ENCODE measurements at regions not wholly inside any gene's neighbourhood (a gene's known extent, or its start where the extent isn't known, plus 50 kb on each side); places are given as distances from the start of the nearest gene placed in this dataset.

GRCh38 chr11:69377953-69378302 lies 84.0 kb downstream of the MYEOV start:
- FAIRE-seq: no peak
- WGBS, 2 experiments (ENCODE audit: extremely low coverage in 1 of 2, insufficient coverage in 1 of 2, insufficient read length in 1 of 2, insufficient replicate concordance in 2 of 2, low coverage in 1 of 2, low lambda C conversion rate in 2 of 2, missing lambda C conversion rate in 1 of 2): 92% methylated on average over 13 of the region's 13 CpGs; no CpG with 5 or more reads in 1 of the 2 experiments
- TF ChIP-seq CBX5 (IDR thresholded peaks at IDR 0.05; ENCODE audit: low read depth, low read length) (no peak), FOSL1 (IDR thresholded peaks at IDR 0.05; ENCODE audit: insufficient read depth, low read depth, low read length) (no peak), SP2 (IDR thresholded peaks at IDR 0.05; ENCODE audit: low read length) (no peak), NRF1 (IDR thresholded peaks at IDR 0.05; ENCODE audit: low read depth, low read length) (no peak), CREB1 (IDR thresholded peaks at IDR 0.05) (no peak), SUZ12 (IDR thresholded peaks at IDR 0.05; ENCODE audit: low read length) (no peak), KDM5A (IDR thresholded peaks at IDR 0.05; ENCODE audit: low read length) (no peak), SRF (IDR thresholded peaks at IDR 0.05; ENCODE audit: low read depth, low read length) (no peak), CTCF (IDR thresholded peaks at IDR 0.05; ENCODE audit: control extremely low read depth in 1 of 3, insufficient read depth in 1 of 3, low read depth in 1 of 3, low read length in 3 of 3) (no peak), TEAD4 (IDR thresholded peaks at IDR 0.05; ENCODE audit: low read depth, low read length) (no peak), E2F6 (IDR thresholded peaks at IDR 0.05) (no peak), ZNF274 (IDR thresholded peaks at IDR 0.05; ENCODE audit: borderline replicate concordance, extremely low read depth, low read length) (no peak), MAX (IDR thresholded peaks at IDR 0.05) (no peak)

More at GRCh38 chr11:69377953-69378302, 84.0 kb downstream of the MYEOV start:
- Histone ChIP-seq H2BK5ac (ENCODE audit: low read depth, low read length) (no peak overlapping the region), H3K56ac (replicated peaks; ENCODE audit: insufficient read length, low read depth, low read length) (no peak overlapping the region), H3K18ac (ENCODE audit: extremely low read depth, low read length) (no peak overlapping the region), H3K14ac (ENCODE audit: insufficient read length) (no peak overlapping the region), H3K79me1 (ENCODE audit: low read depth, low read length) (no peaks in the 10 kb centered on the region), H3K27ac (ENCODE audit: low read depth, low read length) (no peak overlapping the region), H3K4me2 (ENCODE audit: insufficient read depth in 1 of 2, low read depth in 2 of 2, low read length in 2 of 2) (no peak overlapping the region), H4K5ac (ENCODE audit: insufficient read length, low read depth, low read length) (no peak overlapping the region), H3K36me3 (ENCODE audit: control insufficient read depth in 2 of 4, insufficient read depth in 4 of 4, low read length in 3 of 4) (no peaks in the 10 kb centered on the region), H2AK5ac (ENCODE audit: low read depth, low read length) (no peak overlapping the region), H2BK20ac (ENCODE audit: low read length) (no peak overlapping the region), H3K23ac (ENCODE audit: insufficient read length) (no peak overlapping the region), H3K79me2 (ENCODE audit: control insufficient read depth in 1 of 2, insufficient read depth in 2 of 2, low read length in 2 of 2) (no peaks in the 10 kb centered on the region), H4K91ac (replicated peaks; ENCODE audit: insufficient read length, low read length) (no peak overlapping the region), H3K4me1 (replicated peaks in 1 of 4; ENCODE audit: control insufficient read depth in 3 of 4, insufficient read depth in 4 of 4, low read length in 3 of 4) (peaks cover 0 to 7% (median 0%) of the 10 kb centered on the region in 4 experiments; a peak in 2 of 7 replicates), H3K4me3 (ENCODE audit: extremely low read depth in 1 of 4, insufficient read depth in 2 of 4, low read depth in 3 of 4, low read length in 4 of 4) (no peak overlapping the region), H4K8ac (ENCODE audit: extremely low read depth, insufficient read depth, low read length) (no peak overlapping the region; the same call in 1 of the 2 replicates), H3K9me3 (ENCODE audit: insufficient read depth in 2 of 2, low read depth in 1 of 2, low read length in 1 of 2) (no peaks in the 10 kb centered on the region), H3K27me3 (replicated peaks in 1 of 4; ENCODE audit: control insufficient read depth in 3 of 4, extremely low read depth in 1 of 4, insufficient read depth in 3 of 4, low read length in 3 of 4) (no peaks in the 10 kb centered on the region), H2AFZ (ENCODE audit: low read length) (no peak overlapping the region), H3K9ac (replicated peaks in 1 of 4; ENCODE audit: extremely low read depth in 1 of 4, low read depth in 3 of 4, low read length in 3 of 4) (no peak overlapping the region), H3K4ac (replicated peaks; ENCODE audit: insufficient read length, low read depth, low read length) (no peak overlapping the region), H2BK120ac (replicated peaks; ENCODE audit: low read depth, low read length) (no peak overlapping the region), H2BK15ac (ENCODE audit: low read length) (no peak overlapping the region), H4K20me1 (replicated peaks in 1 of 2; ENCODE audit: control insufficient read depth in 1 of 2, insufficient read depth in 2 of 2, low read length in 2 of 2) (no peaks in the 10 kb centered on the region), H3K23me2 (ENCODE audit: low read depth, low read length) (no peaks in the 10 kb centered on the region), H2BK12ac (ENCODE audit: low read depth, low read length) (no peak overlapping the region)
- DNase-seq (ENCODE audit: low read depth in 1 of 2, low spot score in 2 of 2): no peak
- POLR2A ChIA-PET (ENCODE audit: partially characterized antibody): no interaction called here
- CTCF ChIA-PET (ENCODE audit: partially characterized antibody): interaction anchor here (1.3 kb wide), 1 partner anchor 16 kb away, joined by 3 read pairs; no protein-coding TSS in a partner anchor

All from H1 (cell line).